ENCODE measurements at regions not wholly inside any gene's neighbourhood (a gene's known extent, or its start where the extent isn't known, plus 50 kb on each side); places are given as distances from the start of the nearest gene placed in this dataset.

DNA sequence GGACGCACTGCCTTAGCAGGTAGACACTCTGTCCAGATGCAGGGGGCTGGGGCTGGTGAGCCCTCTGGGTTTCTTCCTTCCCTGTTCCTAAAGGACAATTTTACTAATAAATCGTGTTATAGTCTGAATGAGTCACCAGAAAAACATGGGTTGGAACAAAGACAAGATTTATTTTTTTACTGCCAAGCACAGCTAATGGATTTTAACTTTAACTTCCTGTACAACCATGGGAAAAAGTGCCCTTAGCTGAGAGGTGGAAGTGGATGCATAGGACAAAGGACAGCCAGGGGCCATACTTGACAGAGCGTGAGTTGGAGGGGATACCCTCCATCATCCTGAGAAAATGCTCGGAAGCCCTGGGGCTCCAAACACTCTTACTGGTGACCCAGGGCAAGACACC is 300.7 kb downstream of the MSX2 start:
- TF ChIP-seq, protein P1, sequence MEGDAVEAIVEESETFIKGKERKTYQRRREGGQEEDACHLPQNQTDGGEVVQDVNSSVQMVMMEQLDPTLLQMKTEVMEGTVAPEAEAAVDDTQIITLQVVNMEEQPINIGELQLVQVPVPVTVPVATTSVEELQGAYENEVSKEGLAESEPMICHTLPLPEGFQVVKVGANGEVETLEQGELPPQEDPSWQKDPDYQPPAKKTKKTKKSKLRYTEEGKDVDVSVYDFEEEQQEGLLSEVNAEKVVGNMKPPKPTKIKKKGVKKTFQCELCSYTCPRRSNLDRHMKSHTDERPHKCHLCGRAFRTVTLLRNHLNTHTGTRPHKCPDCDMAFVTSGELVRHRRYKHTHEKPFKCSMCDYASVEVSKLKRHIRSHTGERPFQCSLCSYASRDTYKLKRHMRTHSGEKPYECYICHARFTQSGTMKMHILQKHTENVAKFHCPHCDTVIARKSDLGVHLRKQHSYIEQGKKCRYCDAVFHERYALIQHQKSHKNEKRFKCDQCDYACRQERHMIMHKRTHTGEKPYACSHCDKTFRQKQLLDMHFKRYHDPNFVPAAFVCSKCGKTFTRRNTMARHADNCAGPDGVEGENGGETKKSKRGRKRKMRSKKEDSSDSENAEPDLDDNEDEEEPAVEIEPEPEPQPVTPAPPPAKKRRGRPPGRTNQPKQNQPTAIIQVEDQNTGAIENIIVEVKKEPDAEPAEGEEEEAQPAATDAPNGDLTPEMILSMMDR (IDR thresholded peaks at IDR 0.05): no peak
- no peak for TF ChIP-seq POLR2A (IDR thresholded peaks at IDR 0.05)

Data from esophagus squamous epithelium (tissue), 4 donors.